DND-41 (cell line): ENCODE measurements at regions not wholly inside any gene's neighbourhood (a gene's known extent, or its start where the extent isn't known, plus 50 kb on each side); places are given as distances from the start of the nearest gene placed in this dataset.

Source experiments
- ATAC-seq: fragments of 200-7000 bp; cut with Tn5 transposase; 3 replicates; pipeline ENCODE4 v1.9.1; 2021; ENCODE audit warnings: low read depth; ENCODE audit not compliant: insufficient read depth
- DNase-seq: peaks from one replicate; pipeline ENCODE4 v3.0.0-alpha.2; 2020
- H2AFZ ChIP-seq: 2 replicates; pipeline ENCODE4 v1.6.0; 2012; ENCODE audit warnings: low read depth, low read length
- H3K27ac ChIP-seq: 2 replicates; pipeline ENCODE4 v1.5.1; 2012; ENCODE audit warnings: low read length, inconsistent platforms
- H3K27me3 ChIP-seq: fragments of 200-600 bp; sonication (generic); 2 replicates; pipeline ENCODE4 v1.6.0; 2012; ENCODE audit warnings: low read length, mild to moderate bottlenecking, inconsistent platforms; ENCODE audit not compliant: insufficient read depth, poor library complexity
- H3K36me3 ChIP-seq: 2 replicates; pipeline ENCODE4 v1.5.1; 2012; ENCODE audit warnings: low read length, inconsistent platforms; ENCODE audit not compliant: insufficient read depth
- H3K4me1 ChIP-seq: 2 replicates; pipeline ENCODE4 v1.5.1; 2012; ENCODE audit warnings: mild to moderate bottlenecking, low read length; ENCODE audit not compliant: insufficient read depth
- H3K4me2 ChIP-seq: 2 replicates; pipeline ENCODE4 v1.6.0; 2012; ENCODE audit warnings: mild to moderate bottlenecking, moderate library complexity, low read length, inconsistent platforms; ENCODE audit not compliant: insufficient read depth
- H3K4me3 ChIP-seq, 2 experiments: fragments of 200-600 bp in 1 of 2; shearing (Covaris generic) in 1 of 2; 2 replicates each; pipeline ENCODE4 v1.5.1; 2012 to 2016; ENCODE audit warnings: inconsistent platforms in 2 of 2, low read length in 2 of 2, mild to moderate bottlenecking in 2 of 2, low read depth in 1 of 2, moderate library complexity in 1 of 2
- H3K79me2 ChIP-seq: 2 replicates; pipeline ENCODE4 v1.6.0; 2012; ENCODE audit warnings: low read length, inconsistent platforms; ENCODE audit not compliant: insufficient read depth
- H3K9ac ChIP-seq: 2 replicates; pipeline ENCODE4 v1.6.0; 2012; ENCODE audit warnings: low read depth, mild to moderate bottlenecking, inconsistent platforms, low read length, moderate library complexity
- H3K9me3 ChIP-seq: 2 replicates; pipeline ENCODE4 v1.5.1; 2012; ENCODE audit warnings: low read length, moderate library complexity, mild to moderate bottlenecking, inconsistent platforms; ENCODE audit not compliant: insufficient read depth, severe bottlenecking
- H4K20me1 ChIP-seq: 2 replicates; pipeline ENCODE4 v1.6.0; 2012; ENCODE audit warnings: low read length; ENCODE audit not compliant: insufficient read depth
- CTCF ChIP-seq: IDR thresholded peaks from 2 replicates; pipeline ENCODE4 v1.5.1; 2012; ENCODE audit warnings: borderline replicate concordance, low read length, moderate library complexity, mild to moderate bottlenecking; ENCODE audit not compliant: poor library complexity, severe bottlenecking; ENCODE audit errors: extremely low read depth
- EZH2 ChIP-seq: IDR thresholded peaks from 3 replicates; pipeline ENCODE4 v1.6.1; 2012; ENCODE audit warnings: borderline replicate concordance, low read depth, mild to moderate bottlenecking, moderate library complexity, low read length, inconsistent platforms; ENCODE audit not compliant: severe bottlenecking

- Histone ChIP-seq H3K9me3 (peaks cover 3% of the 10 kb centered on the region), H4K20me1 (no peaks in the 10 kb centered on the region), H3K79me2 (no peaks in the 10 kb centered on the region), H3K36me3 (no peaks in the 10 kb centered on the region), H3K27ac (no peak overlapping the region), H2AFZ (no peak overlapping the region), H3K4me1 (no peaks in the 10 kb centered on the region), H3K9ac (no peak overlapping the region), H3K4me2 (no peak overlapping the region), H3K4me3 (no peak overlapping the region), H3K27me3 (no peaks in the 10 kb centered on the region)
- ATAC-seq (no peak), DNase-seq (no peak)
- TF ChIP-seq EZH2 (no peak), CTCF (no peak)
Observed at GRCh38 chr6:164721460-164721859, 587.9 kb downstream of the C6orf118 start.

GRCh38 chr6:164700497-164700896, 608.9 kb downstream of the C6orf118 start:
- Histone ChIP-seq H3K4me2 (no peak overlapping the region), H3K36me3 (no peaks in the 10 kb centered on the region), H3K27me3 (no peaks in the 10 kb centered on the region), H3K4me3 (no peak overlapping the region), H4K20me1 (no peaks in the 10 kb centered on the region), H2AFZ (no peak overlapping the region), H3K9ac (no peak overlapping the region), H3K4me1 (no peaks in the 10 kb centered on the region), H3K9me3 (peaks cover 3% of the 10 kb centered on the region), H3K79me2 (no peaks in the 10 kb centered on the region), H3K27ac (no peak overlapping the region)
- DNase-seq (no peak), ATAC-seq (no peak)
- TF ChIP-seq EZH2 (no peak), CTCF (no peak)

GRCh38 chr6:164695896-164696295, 613.5 kb downstream of the C6orf118 start:
- TF ChIP-seq CTCF (no peak), EZH2 (no peak)
- H3K4me1 ChIP-seq, result no peaks in the 10 kb centered on the region
- ATAC-seq, result no peak
- H2AFZ ChIP-seq, result no peak overlapping the region
- no peaks in the 10 kb centered on the region for H4K20me1 ChIP-seq
- no peak overlapping the region for H3K4me3 ChIP-seq
- no peaks in the 10 kb centered on the region for H3K27me3 ChIP-seq
- no peak for DNase-seq
- H3K4me2 ChIP-seq, result no peak overlapping the region
- peaks cover 3% of the 10 kb centered on the region for H3K9me3 ChIP-seq
- no peaks in the 10 kb centered on the region for H3K79me2 ChIP-seq
- H3K27ac ChIP-seq, result no peak overlapping the region
- H3K36me3 ChIP-seq, result no peaks in the 10 kb centered on the region
- H3K9ac ChIP-seq, result no peak overlapping the region

- TF ChIP-seq EZH2 (no peak), CTCF (no peak)
- no peak for ATAC-seq
- H3K4me2 ChIP-seq, result no peak overlapping the region
Observed at GRCh38 chr6:164694386-164694785, 615.0 kb downstream of the C6orf118 start.

More at GRCh38 chr6:164694386-164694785, 615.0 kb downstream of the C6orf118 start:
- Histone ChIP-seq H3K9ac (no peak overlapping the region), H4K20me1 (no peaks in the 10 kb centered on the region), H3K27ac (no peak overlapping the region), H2AFZ (no peak overlapping the region), H3K27me3 (no peaks in the 10 kb centered on the region), H3K79me2 (no peaks in the 10 kb centered on the region), H3K4me3 (no peak overlapping the region), H3K4me1 (no peaks in the 10 kb centered on the region), H3K9me3 (peaks cover 3% of the 10 kb centered on the region), H3K36me3 (no peaks in the 10 kb centered on the region)
- DNase-seq, result no peak
